ENCODE measurements at regions not wholly inside any gene's neighbourhood (a gene's known extent, or its start where the extent isn't known, plus 50 kb on each side); places are given as distances from the start of the nearest gene placed in this dataset.

GRCh38 chr18:37986665-37987064 is 421.1 kb upstream of the CELF4 start:
- DNase-seq (ENCODE audit: low spot score) (no peak), ATAC-seq (ENCODE audit: insufficient number of reproducible peaks, low FRiP score, low read depth) (no peak)
- H3K27me3 ChIP-seq (replicated peaks; ENCODE audit: insufficient read depth) = no peaks in the 10 kb centered on the region
- H3K36me3 ChIP-seq = no peaks in the 10 kb centered on the region
- H3K4me1 ChIP-seq (ENCODE audit: control insufficient read depth in 1 of 2, low read depth in 2 of 2) = no peaks in the 10 kb centered on the region
- H3K4me3 ChIP-seq = no peak overlapping the region
- no peak overlapping the region for H3K27ac ChIP-seq
- H3K9me3 ChIP-seq = no peaks in the 10 kb centered on the region
- TF ChIP-seq CTCF (IDR thresholded peaks at IDR 0.05) = no peak

GRCh38 chr18:37985126-37985525 is 419.5 kb upstream of the CELF4 start:
- H3K4me1 ChIP-seq (ENCODE audit: control insufficient read depth in 1 of 2, low read depth in 2 of 2) = no peaks in the 10 kb centered on the region
- ATAC-seq (ENCODE audit: insufficient number of reproducible peaks, low FRiP score, low read depth) (no peak), DNase-seq (ENCODE audit: low spot score) (no peak)
- no peak for TF ChIP-seq CTCF (IDR thresholded peaks at IDR 0.05)
- H3K27ac ChIP-seq = no peak overlapping the region
- H3K27me3 ChIP-seq (replicated peaks; ENCODE audit: insufficient read depth) = no peaks in the 10 kb centered on the region
- no peak overlapping the region for H3K4me3 ChIP-seq
- no peaks in the 10 kb centered on the region for H3K9me3 ChIP-seq
- no peaks in the 10 kb centered on the region for H3K36me3 ChIP-seq

GRCh38 chr18:37980556-37980955 is 415.0 kb upstream of the CELF4 start:
- Histone ChIP-seq H3K9me3 (no peaks in the 10 kb centered on the region), H3K4me3 (no peak overlapping the region)

GRCh38 chr18:37975446-37975845 is 409.8 kb upstream of the CELF4 start:
- Histone ChIP-seq H3K4me1 (ENCODE audit: control insufficient read depth in 1 of 2, low read depth in 2 of 2) (no peaks in the 10 kb centered on the region), H3K27me3 (replicated peaks; ENCODE audit: insufficient read depth) (no peaks in the 10 kb centered on the region), H3K9me3 (no peaks in the 10 kb centered on the region), H3K36me3 (no peaks in the 10 kb centered on the region), H3K4me3 (no peak overlapping the region), H3K27ac (no peak overlapping the region)
- no peak for ATAC-seq (ENCODE audit: insufficient number of reproducible peaks, low FRiP score, low read depth)
- no peak for TF ChIP-seq CTCF (IDR thresholded peaks at IDR 0.05)
- DNase-seq (ENCODE audit: low spot score) = no peak

More at GRCh38 chr18:37980556-37980955, 415.0 kb upstream of the CELF4 start:
- Histone ChIP-seq H3K4me1 (ENCODE audit: control insufficient read depth in 1 of 2, low read depth in 2 of 2) (no peaks in the 10 kb centered on the region), H3K36me3 (no peaks in the 10 kb centered on the region), H3K27me3 (replicated peaks; ENCODE audit: insufficient read depth) (no peaks in the 10 kb centered on the region), H3K27ac (no peak overlapping the region)
- no peak for TF ChIP-seq CTCF (IDR thresholded peaks at IDR 0.05)
- DNase-seq (ENCODE audit: low spot score) = no peak
- no peak for ATAC-seq (ENCODE audit: insufficient number of reproducible peaks, low FRiP score, low read depth)

- TF ChIP-seq CTCF (IDR thresholded peaks at IDR 0.05) = no peak
- H3K27me3 ChIP-seq (replicated peaks; ENCODE audit: insufficient read depth) = no peaks in the 10 kb centered on the region
- no peaks in the 10 kb centered on the region for H3K4me1 ChIP-seq (ENCODE audit: control insufficient read depth in 1 of 2, low read depth in 2 of 2)
- ATAC-seq (ENCODE audit: insufficient number of reproducible peaks, low FRiP score, low read depth) (no peak), DNase-seq (ENCODE audit: low spot score) (no peak)
- no peaks in the 10 kb centered on the region for H3K36me3 ChIP-seq
- no peak overlapping the region for H3K27ac ChIP-seq
- no peak overlapping the region for H3K4me3 ChIP-seq
- H3K9me3 ChIP-seq = no peaks in the 10 kb centered on the region
Observed at GRCh38 chr18:37967261-37967660, 401.7 kb upstream of the CELF4 start.
